NOMO-1 treated with dmso at 0.1 percent for 144 hours (cell line): ENCODE measurements at regions not wholly inside any gene's neighbourhood (a gene's known extent, or its start where the extent isn't known, plus 50 kb on each side); places are given as distances from the start of the nearest gene placed in this dataset.

Source experiments
- DNase-seq: peaks from one replicate; lab custom pipeline; 2025; ENCODE audit not compliant: unreplicated experiment; lab: John Stamatoyannopoulos, UW

DNA sequence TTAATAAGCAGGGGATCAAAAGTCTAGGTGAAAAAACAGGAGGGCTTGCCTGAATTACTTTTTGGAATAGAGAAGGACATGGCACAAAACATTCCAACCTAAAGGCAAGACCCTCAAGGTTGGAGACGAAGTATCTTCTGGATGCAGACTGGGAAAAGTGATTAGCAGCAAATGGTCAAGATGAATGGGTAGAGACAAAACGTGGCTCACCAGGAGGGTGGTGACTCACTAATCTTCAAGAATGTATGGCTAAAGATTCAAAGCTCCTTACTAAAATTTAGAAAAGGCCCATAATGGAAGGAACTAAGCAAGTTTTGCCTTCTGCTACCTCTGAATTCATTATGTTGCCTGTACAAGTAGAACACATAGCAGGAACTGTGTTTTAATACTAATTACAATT is 469.5 kb upstream of the RBFOX1 start:
- no peak for DNase-seq

DNA sequence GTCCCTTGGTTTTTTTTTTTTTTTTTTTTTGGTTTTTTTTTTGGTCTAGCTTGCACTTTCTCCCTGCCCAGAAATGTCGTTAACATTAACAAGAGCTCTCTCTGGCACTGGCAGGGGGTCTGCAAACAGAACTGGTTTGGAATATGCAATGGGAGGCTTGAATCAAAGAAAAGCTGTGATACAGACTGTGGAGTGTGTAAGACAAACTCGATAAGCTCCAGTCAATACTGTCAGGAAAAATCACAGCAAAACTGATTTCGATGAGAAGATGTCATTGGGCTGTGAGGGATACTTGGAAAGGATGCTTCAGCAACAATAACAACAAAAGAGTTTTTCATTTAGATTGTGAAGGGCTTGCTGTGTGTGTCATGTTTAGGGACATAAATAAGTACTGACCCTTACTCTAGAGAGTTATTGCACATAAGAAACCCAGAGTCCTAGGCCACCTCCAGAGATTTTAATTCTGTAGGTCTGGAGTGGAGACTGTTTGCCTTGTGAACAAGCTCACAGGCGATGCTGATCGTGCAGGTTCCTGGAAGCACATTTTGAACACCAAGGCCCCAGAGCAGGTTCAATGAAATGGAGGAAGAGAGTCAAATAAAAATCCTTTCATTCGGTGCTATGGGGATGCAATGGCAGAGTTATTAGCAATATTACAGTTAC is 470.7 kb upstream of the RBFOX1 start:
- DNase-seq, result no peak

DNA sequence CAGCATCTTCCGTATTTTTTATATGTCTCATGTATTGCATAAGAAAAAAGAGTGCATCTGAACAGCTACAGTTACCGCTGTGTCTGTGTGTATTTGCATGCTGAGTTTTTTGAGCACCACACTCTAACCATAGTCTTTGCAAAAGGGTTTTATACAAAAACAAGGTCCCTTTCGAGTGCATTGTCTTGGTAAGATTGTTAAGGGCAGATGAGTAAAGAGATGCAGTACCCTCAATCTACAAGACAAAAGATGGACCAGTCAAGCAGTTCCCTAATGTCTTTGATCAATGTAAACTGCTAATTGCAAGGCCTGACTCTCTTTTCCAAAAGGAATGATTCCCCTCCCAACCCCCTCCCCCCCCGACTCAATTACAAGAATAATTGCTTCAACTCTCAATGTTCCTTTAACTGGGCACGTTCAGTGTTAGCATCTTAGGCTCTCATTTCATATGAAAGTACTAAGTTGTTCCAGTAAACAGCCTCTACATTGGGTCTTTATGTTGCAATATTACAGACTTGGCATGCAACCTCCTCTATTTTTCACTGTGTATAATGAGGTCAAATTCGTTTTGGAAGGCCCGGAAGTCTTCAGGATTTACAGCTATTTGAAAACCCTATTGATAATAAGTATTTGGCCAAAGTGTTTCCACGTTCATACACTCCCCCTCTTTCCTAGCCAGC is 471.4 kb upstream of the RBFOX1 start:
- DNase-seq, result no peak

DNA sequence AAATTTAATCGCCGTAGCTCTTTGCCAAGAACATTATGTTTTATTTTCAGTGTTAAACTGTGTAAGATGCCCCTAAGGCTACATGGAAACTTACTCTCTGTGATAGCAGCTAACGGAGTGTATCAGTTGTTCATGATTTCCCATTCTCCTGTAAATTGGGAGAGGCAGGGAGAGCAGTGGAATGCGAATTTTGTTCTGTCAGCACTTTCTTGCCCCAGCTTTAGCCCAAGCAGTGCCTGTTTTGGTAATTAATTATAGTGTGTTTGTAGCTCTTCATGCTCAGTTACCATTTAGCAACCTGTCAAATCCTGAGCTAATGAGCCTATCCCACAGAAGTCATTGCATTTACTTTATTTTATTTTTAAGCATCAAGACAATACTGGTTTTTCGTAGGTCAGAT is 475.1 kb upstream of the RBFOX1 start:
- DNase-seq, result no peak

DNA sequence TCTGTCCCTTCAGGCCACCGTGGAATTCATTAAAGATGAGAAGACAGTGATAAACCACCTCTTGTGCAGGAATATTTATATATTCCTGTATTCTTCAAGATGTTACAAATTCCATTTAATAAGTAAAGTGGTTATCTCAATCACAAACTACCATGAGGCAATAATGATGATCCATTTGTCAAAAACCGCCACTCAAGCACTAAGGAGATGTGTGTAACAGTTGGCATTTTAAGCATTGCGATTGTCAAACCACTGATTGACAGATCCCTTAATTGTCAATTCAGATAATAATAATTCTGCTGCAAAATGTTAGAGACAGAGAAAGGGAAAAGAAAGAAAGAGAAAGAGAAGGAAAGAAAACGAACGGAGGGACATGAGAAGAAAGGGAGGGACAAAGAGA is 476.1 kb upstream of the RBFOX1 start:
- no peak for DNase-seq

DNA sequence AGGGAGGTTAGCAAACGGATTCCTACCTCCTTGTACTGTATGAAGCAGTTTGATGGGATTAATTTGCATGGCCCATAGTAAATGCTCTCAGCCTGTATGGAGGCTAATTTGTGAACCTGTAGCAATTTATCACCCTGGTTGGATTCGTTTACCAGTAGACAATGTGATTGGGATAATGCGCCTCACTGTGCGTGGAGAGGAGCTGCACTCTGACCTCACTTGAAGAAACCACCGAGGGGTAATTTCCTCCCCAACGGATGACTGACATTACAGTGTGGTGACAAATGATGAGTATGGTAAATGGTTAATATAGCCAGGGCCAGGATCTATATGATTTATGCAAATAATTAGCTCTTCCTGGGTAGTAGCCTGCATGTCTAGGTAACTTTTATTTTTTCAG is 479.1 kb upstream of the RBFOX1 start:
- no peak for DNase-seq

DNA sequence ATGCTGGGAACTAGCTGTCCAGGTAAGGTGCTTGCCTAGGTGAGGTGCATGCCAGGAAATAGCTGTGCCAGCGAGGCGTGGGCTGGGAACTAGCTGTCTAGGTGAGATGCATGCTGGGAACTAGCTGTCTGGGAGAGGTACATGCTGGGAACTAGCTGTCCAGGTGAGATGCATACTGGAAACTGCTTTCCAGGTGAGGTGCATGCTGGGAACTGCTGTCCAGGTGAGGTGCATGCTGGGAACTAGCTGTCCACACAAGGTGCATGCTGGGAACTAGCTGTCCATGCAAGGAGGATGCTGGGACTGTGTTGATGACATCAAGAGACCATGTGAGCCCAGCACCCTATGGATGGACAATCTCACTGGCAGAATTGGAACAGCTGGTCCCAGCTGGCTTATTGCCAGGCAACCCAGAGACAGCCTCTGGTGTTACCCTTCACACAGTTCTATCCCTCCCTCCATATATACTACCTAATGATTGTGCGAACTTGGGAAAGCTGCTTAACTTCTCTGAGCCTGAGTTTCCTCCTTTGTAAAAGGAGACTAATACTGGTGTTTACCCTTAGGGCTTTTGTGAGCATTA is 479.9 kb upstream of the RBFOX1 start:
- DNase-seq, result no peak

DNA sequence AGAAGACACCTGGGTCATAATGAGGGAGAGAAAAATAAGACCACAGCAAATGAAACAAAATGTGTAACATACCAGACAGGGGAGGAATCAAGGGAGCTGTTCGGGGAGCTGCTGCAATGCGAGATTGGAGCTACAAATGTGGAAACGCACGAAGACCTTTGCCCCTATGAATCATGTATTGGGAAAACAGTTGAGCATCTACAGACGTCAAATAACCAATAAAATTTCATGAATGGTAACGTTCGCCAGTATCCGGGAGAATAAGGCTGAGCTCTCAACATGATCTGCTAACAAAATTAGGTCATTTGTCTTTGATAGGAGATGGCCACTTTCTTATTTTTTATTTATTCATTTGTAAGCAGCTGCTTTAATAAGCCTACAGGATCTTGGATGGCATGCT is 486.2 kb upstream of the RBFOX1 start:
- DNase-seq, result no peak

DNA sequence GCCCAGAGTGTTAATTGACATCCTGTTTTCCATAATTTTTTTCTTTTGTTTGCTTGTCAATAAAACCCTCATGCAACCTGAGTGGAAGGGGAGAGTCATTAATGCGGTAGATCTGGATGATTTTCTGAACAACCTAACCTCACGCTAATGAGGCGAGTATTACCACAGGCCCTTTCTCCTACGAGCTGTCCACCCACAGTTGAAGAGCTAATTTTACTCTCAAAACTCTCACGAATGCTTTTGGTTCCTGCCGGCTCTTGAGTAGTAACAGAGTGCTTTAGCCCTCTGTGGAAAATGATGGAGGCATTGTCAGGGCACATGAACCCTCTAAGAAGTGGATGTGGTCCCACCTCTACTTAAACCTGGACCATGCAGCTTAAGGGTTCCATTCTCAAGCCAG is 491.3 kb upstream of the RBFOX1 start:
- DNase-seq, result no peak

DNA sequence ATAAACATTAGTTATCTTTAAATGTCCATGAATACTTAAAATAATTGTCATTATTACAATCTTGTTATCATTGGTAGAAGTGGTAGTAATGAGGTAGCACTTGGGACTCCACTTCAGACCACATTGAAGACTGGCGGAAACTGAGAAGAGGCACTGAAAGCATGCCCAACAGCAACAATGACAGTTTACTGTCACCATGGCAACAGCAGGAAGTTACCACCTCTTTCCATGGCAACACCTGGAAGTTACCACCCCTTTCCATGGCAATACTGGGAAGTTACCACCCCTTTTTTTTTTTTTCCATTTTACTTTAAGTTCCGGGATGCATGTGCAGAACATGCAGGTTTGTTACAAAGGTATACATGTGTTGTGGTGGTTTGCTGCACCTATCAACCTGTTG is 494.9 kb upstream of the RBFOX1 start:
- no peak for DNase-seq

DNA sequence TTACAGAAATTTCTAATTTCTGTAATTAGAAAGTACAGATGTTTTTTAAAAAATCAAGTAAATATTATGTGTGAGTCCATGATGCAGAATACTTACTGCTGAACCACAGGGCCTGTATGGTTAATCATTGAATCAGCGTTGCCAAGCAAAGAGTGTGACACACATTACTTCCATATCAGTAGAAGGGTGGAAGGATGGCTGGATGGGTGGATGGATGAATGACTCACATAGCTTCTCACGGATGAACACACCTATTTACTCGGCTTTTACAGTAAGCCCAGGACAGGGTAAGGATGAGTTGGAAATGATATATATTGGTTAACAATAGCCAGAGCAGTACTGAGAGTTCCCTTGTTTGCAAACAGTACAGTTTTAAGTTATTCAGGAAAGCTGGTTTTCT is 495.9 kb upstream of the RBFOX1 start:
- DNase-seq, result no peak

DNA sequence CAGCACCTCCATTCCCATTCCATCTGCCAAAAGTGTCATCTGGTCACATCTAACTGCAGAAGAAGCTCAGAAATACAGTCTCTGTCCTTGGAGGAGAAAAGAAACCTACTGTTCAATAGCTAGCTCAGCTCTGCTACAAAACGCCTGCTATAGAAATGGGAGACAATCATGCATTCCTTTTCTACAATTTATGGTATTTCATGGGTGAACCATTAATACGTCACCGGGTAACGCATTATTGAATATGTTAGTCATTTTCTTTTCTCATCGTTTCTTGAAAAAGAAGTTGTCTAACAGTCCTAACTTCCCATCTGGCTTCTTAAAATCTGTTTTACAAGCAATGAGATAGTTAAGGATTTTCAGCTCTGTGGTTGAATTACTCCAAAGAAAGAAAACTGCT is 496.7 kb upstream of the RBFOX1 start:
- no peak for DNase-seq

DNA sequence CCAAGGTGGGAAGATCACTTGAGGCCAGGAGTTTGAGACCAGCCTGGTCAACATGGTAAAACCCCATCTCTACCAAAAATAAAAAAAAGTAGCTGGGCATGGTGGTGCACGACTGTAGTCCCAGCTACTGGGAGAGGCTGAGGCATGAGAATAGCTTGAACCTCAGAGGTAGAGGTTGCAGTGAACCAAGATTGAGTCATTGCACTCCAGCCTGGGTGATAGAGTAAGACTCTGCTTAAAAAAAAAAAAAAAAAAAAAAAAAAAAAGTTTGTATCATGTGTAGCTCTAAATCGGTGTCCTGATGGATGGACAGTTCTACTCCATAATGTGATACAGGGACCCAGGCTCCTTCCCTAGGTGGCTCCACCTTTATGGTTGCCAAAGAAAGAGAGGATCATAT is 497.1 kb upstream of the RBFOX1 start:
- DNase-seq, result no peak

DNA sequence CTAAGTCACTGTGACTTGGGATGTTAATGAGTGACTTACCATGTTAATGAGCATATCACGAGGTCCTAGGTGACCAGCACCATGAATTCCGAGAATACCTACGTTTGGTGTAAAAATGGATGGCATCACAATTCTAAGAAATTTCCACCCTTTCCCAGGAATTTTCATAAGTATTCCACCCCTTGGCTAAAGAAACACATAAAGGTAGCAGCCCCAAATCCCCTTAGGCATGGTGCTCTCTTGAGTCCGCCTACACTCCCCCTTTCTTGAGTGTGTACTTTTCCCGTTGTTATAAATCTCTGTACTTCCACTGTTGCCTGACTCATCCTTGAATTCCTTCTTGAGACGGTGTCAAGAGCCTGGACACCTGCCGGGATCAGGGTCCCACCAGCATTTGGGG is 504.0 kb upstream of the RBFOX1 start:
- DNase-seq, result no peak

DNA sequence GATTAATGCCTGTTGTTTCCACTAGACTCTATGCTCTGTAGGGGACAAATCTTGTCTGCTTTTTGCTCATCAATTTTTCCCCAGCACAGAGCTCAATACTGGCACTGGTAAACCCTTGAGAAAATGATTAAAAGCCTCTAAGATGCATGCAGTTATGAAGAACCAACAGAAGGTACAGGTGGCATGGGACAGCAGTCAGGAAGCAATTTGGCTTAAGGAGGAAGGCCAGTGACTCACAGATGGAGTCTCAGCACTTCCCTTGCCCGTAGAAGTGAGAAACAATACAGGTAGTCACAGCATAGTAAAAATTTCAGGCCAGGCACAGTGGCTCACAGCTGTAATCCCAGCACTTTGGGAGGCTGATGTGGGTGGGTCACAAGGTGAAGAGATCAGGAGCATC is 504.7 kb upstream of the RBFOX1 start:
- DNase-seq, result no peak

DNA sequence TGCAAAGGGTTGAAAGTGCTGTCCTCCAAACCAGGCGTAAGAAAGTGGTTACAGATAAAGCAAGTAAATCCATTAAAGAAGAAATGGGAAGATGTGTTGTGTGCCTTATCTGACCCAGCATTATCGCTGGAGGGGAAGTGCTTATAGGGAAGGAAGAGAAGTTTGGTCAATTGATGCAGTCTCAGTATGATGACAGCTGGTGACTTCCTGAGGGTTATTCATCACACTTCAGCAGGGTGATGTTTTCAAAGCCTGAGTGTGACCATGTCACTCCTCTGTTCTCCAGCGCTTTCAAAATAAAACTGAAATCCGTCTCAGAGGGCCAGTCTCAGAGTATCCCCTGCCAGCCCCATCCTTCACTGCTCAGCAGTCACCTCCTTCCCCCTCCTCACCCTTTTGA is 505.4 kb upstream of the RBFOX1 start:
- DNase-seq, result no peak

DNA sequence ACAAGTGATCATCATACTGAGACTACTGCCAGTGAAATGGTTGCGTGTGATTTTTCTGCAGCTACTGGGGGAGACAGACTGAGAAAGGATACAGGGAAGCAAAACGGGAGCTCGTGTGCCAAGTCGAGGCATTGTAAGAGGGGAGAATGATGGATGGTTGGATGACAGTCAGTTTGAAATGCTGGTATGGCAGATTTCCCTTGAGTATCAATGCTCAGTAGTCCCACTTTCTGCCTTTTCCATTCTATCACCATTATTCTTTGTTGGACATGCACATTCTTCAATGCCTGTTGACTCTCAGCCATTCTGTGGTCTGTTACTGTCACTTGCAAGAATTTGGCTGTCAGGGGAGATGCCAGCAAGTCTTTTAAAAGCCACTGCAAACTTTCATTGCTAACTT is 510.6 kb upstream of the RBFOX1 start:
- no peak for DNase-seq

DNA sequence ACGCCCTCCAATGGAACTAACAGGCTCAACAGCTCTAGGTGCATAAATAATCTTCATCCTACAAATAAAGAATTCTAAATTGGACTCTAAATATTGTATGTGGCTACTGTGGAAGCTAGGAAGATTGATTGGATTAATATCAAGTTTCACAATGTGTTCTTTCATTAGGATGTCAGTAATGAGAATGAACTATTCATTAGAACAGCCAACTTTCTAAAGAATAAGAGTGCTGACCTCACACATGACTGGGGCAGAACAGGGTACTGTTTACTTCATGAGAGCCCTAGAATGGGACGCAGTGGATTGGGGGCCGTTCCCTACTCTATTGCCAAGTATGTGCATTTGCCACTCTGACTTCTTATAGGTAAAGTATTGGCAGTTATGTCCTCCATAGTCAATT is 528.2 kb upstream of the RBFOX1 start:
- no peak for DNase-seq

DNA sequence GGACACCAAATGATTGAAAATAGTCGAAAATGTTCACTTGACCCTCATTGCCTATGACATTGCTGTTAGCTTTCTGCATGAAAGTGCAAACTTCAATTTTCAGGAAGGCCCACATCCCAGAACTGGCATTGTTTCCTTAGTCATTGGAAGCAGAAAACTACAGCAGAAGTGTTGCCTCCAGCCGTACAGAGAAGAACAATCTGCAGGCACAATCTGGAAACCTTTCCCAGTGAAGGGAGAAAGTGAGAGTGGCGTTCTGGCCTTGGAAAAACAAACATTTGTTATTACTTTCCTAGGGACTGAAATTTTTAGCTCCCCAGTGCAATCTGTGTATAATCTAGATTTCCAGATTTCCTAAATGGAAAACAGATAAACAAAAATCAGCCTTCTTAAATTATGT is 529.5 kb upstream of the RBFOX1 start:
- no peak for DNase-seq

DNA sequence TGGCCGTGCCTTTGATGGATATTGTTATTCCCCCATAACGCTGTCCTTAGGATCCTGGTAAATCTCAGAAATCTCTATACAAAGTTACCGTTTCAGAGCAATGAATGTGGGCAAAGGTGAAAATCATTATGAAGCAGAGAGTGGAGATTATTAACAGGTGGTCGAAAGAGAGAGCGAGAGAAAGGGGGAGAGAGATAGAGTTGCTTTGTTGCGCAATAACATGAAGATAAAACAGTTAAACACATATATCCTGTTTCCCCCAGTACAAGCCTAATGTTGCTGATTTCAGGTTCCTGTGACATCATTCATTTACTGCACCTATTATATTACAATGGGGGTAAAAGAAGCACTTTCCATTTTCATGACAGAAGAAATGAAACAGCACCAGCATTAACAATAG is 535.4 kb upstream of the RBFOX1 start:
- no peak for DNase-seq

DNA sequence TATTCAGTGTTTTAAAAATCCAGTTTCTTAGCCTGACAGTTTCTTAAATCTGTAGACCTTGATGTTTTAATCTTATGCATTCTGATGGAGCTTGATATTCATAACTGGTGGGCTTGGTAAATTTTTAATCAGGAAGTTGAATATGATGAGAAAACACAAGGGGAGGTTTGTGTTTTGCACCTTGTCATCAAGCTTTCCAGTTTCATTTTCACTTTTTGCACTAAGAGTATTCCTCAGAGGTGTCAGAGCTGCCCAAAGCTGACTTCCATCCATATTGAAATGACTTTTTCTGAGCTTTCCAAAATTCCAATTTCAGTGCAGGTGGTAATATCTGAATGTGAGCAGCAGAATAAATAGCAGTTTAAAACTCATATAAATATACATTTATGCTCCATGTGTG is 555.0 kb upstream of the RBFOX1 start:
- no peak for DNase-seq

DNA sequence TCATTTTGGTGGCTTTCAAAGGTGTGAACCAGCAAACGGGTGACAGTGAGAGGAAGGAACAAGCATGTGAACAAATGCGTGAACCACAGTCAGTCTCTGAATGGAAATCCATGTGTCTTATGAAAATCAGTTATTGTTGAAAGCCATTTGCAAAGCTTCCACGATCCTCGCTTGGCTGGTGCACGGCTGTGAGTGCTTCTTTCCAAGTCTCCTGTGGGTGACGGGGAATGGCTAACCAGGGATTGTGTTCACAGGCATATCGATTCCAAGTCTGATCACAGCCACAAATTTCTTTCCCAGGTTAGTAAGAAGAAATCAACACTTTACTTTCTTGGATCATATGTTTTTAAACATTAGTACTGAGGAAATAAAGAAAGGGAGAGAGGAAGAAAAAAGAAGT is 556.9 kb upstream of the RBFOX1 start:
- DNase-seq, result no peak

DNA sequence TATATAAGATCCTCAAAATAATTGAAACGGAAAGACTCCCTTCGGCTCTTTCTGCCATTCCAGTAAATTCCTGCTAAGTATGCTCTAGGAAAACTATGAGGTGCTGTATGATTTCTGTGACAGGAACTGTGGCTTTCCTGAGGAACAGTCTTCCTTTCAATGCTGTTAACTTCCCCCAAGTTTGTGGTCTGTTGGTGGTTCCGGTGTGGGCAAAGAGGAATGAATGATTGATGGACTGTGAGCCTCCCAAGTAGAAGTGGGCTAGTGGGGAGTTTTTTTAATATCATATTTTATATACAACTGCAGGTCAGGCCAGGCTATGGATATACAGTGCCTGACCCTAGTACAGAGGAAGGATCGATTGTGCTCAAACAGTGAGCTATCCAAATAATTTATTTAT is 560.7 kb upstream of the RBFOX1 start:
- DNase-seq, result no peak
